Karpas-422 (cell line): ENCODE measurements at regions not wholly inside any gene's neighbourhood (a gene's known extent, or its start where the extent isn't known, plus 50 kb on each side); places are given as distances from the start of the nearest gene placed in this dataset.
"Not testable (repeated sequence)": the region's sequence is repeated elsewhere in the genome, so short reads cannot be mapped to it uniquely, and the experiment has no call there.

ENCODE experiments used
- DNase-seq: peaks from one replicate; pipeline ENCODE4 v3.0.0-alpha.2; 2015
- H2AFZ ChIP-seq: fragments of 200-600 bp; sonication (generic); 2 replicates; pipeline ENCODE4 v1.6.1; 2014; ENCODE audit warnings: antibody characterized with exemption, low read length, mixed read lengths
- H3K27ac ChIP-seq: fragments of 200-600 bp; sonication (generic); 2 replicates; pipeline ENCODE4 v1.5.1; 2014; ENCODE audit warnings: mild to moderate bottlenecking, low read length, moderate library complexity
- H3K27me3 ChIP-seq: fragments of 200-600 bp; sonication (generic); 2 replicates; pipeline ENCODE4 v1.6.1; 2014; ENCODE audit warnings: low read length, mixed read lengths
- H3K36me3 ChIP-seq: fragments of 200-600 bp; sonication (generic); 2 replicates; pipeline ENCODE4 v1.6.1; 2014; ENCODE audit warnings: low read length, mixed read lengths; ENCODE audit not compliant: insufficient read depth
- H3K4me1 ChIP-seq: fragments of 200-600 bp; sonication (generic); 2 replicates; pipeline ENCODE4 v1.6.1; 2014; ENCODE audit warnings: mild to moderate bottlenecking, low read length, mixed read lengths
- H3K4me2 ChIP-seq: fragments of 200-600 bp; sonication (generic); 2 replicates; pipeline ENCODE4 v1.6.1; 2014; ENCODE audit warnings: low read length, low read depth, mild to moderate bottlenecking; ENCODE audit not compliant: poor library complexity, severe bottlenecking
- H3K4me3 ChIP-seq: fragments of 200-600 bp; sonication (generic); 2 replicates; pipeline ENCODE4 v1.5.1; 2014; ENCODE audit warnings: mild to moderate bottlenecking, antibody characterized with exemption, low read length, mixed read lengths
- H3K79me2 ChIP-seq: fragments of 200-600 bp; sonication (generic); 2 replicates; pipeline ENCODE4 v1.6.1; 2014; ENCODE audit warnings: mild to moderate bottlenecking, low read length, mixed read lengths
- H3K9ac ChIP-seq: fragments of 200-600 bp; sonication (generic); 2 replicates; pipeline ENCODE4 v1.6.0; 2014; ENCODE audit warnings: low read length
- H3K9me2 ChIP-seq: fragments of 200-600 bp; sonication (generic), shearing (Covaris generic); replicated peaks from 2 replicates; pipeline ENCODE4 v1.6.0; 2014; ENCODE audit warnings: mild to moderate bottlenecking, low read length, moderate library complexity; ENCODE audit not compliant: insufficient read depth
- H3K9me3 ChIP-seq: fragments of 300-700, 200-600 bp; sonication (generic); 2 replicates; pipeline ENCODE4 v1.6.1; 2014; ENCODE audit warnings: low read length, mixed read lengths
- H4K20me1 ChIP-seq: fragments of 200-600 bp; sonication (generic); 2 replicates; pipeline ENCODE4 v1.6.1; 2014; ENCODE audit warnings: mild to moderate bottlenecking, antibody characterized with exemption, low read length, low read depth; ENCODE audit not compliant: insufficient read depth

DNA sequence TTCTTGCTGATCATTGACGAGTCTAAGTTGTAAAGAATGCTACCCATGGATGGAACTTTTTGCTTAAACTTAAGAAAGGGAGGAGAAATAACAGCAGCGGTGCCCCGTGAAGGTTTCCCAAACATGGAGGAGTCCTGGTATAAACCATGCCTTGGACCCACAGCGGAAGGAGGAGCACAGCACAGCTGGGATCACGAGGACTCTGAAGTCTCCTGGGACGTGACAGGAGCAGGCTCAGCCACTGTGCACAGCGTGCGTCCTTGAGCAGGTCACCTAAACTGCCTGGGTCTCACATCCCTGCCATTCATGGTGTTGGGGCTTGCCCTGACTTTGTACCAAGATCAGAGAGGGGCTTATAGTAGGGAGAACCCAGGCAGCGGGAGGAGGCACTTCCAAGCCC lies 56.1 kb upstream of the UNC93A start:
- Histone ChIP-seq H3K4me2 (no peak overlapping the region), H3K79me2 (no peaks in the 10 kb centered on the region), H3K9ac (no peak overlapping the region), H4K20me1 (no peaks in the 10 kb centered on the region), H3K9me3 (no peaks in the 10 kb centered on the region), H3K4me1 (no peaks in the 10 kb centered on the region), H3K27me3 (no peaks in the 10 kb centered on the region), H3K27ac (no peak overlapping the region), H3K36me3 (no peaks in the 10 kb centered on the region), H2AFZ (no peak overlapping the region), H3K9me2 (no peaks in the 10 kb centered on the region), H3K4me3 (no peak overlapping the region)
- no peak for DNase-seq

DNA sequence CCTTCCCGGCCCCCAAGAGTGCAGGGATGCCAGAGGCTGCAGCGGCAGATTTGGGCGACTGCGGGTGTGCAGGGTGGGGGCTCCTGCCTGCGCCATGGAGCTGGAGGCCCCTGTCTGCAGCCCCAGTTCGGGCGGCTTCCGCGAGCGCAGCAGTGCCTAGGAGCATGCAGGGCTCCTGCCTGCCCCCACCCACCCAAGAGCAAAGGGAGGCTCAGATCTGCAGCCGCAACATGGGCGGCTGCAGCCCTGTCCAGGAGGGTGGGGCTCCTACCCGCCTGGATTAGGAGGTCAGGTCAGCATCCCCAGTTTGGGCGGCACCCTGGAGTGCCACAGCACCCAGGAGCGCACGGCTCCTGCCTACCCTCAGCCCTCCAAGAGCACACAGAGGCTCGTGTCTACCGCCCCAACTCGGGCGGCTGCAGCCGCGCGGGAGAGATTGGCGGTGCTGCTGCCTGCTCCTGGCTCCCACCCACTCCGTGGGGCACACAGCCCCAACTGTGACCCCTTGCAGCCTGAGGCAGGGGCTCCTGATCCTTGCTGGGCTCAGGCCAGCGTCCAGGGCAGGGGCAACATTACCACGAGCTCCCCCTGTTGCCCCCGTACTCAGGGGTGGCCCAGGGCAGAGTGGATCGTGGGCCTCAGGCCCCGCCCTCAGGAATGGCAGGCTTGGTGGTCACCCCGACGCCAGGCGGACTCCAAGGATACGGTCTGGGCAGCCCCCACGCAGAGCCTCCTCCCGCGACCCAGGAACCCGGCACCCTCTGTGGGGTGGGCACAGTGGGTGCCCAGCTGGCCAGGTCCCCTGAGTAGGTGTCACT lies 55.5 kb upstream of the UNC93A start:
- H3K9me2 ChIP-seq = no peaks in the 10 kb centered on the region
- no peaks in the 10 kb centered on the region for H3K79me2 ChIP-seq
- no peaks in the 10 kb centered on the region for H3K27me3 ChIP-seq
- H3K9ac ChIP-seq = no peak overlapping the region
- no peaks in the 10 kb centered on the region for H3K9me3 ChIP-seq
- H3K4me1 ChIP-seq = no peaks in the 10 kb centered on the region
- no peaks in the 10 kb centered on the region for H4K20me1 ChIP-seq
- H2AFZ ChIP-seq = no peak overlapping the region
- no peak for DNase-seq
- H3K27ac ChIP-seq = no peak overlapping the region
- no peak overlapping the region for H3K4me2 ChIP-seq
- H3K36me3 ChIP-seq = no peaks in the 10 kb centered on the region
- no peak overlapping the region for H3K4me3 ChIP-seq

DNA sequence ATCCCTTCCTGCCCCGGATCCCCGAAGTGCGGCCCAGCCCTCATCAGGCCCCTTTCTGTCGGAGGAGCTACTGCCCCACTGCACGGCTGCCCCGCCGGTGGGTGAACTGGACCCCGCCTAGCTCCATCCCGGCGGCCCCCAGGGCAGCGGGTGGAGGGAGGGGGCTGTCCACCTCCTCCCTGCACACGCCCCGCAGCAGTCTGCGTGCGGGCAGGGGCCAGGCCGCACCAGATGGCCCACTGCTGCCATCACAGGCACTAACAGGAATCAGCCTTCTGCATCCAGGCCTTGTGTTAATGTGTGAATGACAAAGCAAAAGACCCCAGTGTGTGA lies 54.9 kb upstream of the UNC93A start:
- no peaks in the 10 kb centered on the region for H3K79me2 ChIP-seq
- H3K9ac ChIP-seq = no peak overlapping the region
- no peak overlapping the region for H3K27ac ChIP-seq
- no peak for DNase-seq
- no peaks in the 10 kb centered on the region for H3K27me3 ChIP-seq
- no peak overlapping the region for H3K4me2 ChIP-seq
- no peaks in the 10 kb centered on the region for H3K9me2 ChIP-seq
- H3K4me1 ChIP-seq = no peaks in the 10 kb centered on the region
- H3K4me3 ChIP-seq = no peak overlapping the region
- H2AFZ ChIP-seq = no peak overlapping the region
- no peaks in the 10 kb centered on the region for H3K36me3 ChIP-seq
- H4K20me1 ChIP-seq = no peaks in the 10 kb centered on the region
- H3K9me3 ChIP-seq = no peaks in the 10 kb centered on the region

DNA sequence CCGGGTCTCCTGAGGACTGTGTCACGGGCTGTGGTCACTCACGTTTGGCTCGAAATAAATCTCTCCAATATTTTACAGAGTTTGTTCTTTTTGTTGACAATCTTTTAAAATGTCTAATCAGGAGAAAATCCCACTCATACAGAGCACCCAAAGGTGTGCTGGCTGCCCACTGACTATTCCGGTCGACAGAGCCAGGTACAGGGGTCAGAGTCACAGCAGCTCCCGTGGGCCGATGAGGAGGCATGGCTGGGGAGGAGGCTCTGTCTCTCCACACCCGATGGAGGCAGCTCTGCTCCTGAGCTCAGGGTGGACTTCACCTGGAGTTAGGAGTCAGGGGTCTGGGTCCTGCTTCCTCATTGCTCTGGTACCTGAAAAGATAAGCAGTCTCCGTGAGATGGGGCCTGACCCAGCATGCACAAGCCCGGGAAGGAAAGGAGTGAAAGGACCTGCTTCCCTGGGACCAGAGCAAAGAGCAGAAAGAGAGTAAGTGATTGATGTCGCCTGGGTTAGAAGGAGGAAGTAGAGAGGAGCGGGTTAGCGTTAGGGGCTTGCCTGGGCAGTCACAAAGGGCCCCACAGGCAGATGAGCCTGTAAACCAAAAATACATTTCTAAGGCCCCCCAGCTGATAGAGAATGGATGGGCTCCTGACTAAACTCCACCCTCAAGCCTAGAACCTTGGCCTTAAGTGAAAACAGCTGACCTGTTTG lies 53.5 kb upstream of the UNC93A start:
- Histone ChIP-seq H3K9ac (no peak overlapping the region), H3K4me3 (no peak overlapping the region), H4K20me1 (no peaks in the 10 kb centered on the region), H3K27me3 (no peaks in the 10 kb centered on the region), H3K36me3 (no peaks in the 10 kb centered on the region), H3K79me2 (no peaks in the 10 kb centered on the region), H3K4me1 (no peaks in the 10 kb centered on the region), H3K9me2 (no peaks in the 10 kb centered on the region), H2AFZ (no peak overlapping the region), H3K9me3 (no peaks in the 10 kb centered on the region), H3K27ac (no peak overlapping the region), H3K4me2 (no peak overlapping the region)
- DNase-seq = no peak

DNA sequence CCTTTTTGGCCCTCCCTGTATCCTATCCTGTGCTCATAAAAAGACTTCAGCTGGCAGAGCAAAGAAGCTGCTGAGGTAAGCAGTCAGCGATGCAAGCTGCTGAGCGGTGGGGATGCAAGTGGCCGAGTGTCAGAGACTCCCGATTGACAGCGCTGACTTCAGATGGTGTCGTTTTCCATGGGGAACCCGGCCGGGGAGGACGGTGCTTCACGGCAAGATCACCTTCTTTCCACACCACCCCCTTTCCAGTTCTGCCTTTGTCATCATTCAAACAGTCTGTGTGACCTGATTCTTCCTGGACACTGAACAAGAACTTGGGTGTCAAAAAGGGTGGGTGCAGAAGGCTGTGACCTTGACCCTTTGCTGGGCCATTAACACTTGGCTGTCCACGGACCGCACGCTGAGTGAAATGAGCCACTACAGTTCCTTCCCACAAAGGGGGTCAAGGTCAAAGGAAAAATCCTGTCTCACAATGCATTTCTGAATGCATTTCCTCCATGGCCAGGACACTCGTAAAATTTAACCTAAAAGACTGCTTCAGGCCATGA lies 52.9 kb upstream of the UNC93A start:
- DNase-seq = no peak
- Histone ChIP-seq H3K9ac (no peak overlapping the region), H3K79me2 (no peaks in the 10 kb centered on the region), H3K4me3 (no peak overlapping the region), H3K4me2 (no peak overlapping the region), H2AFZ (no peak overlapping the region), H3K36me3 (no peaks in the 10 kb centered on the region), H3K27ac (no peak overlapping the region), H3K9me2 (no peaks in the 10 kb centered on the region), H4K20me1 (no peaks in the 10 kb centered on the region), H3K27me3 (no peaks in the 10 kb centered on the region), H3K9me3 (no peaks in the 10 kb centered on the region), H3K4me1 (no peaks in the 10 kb centered on the region)

DNA sequence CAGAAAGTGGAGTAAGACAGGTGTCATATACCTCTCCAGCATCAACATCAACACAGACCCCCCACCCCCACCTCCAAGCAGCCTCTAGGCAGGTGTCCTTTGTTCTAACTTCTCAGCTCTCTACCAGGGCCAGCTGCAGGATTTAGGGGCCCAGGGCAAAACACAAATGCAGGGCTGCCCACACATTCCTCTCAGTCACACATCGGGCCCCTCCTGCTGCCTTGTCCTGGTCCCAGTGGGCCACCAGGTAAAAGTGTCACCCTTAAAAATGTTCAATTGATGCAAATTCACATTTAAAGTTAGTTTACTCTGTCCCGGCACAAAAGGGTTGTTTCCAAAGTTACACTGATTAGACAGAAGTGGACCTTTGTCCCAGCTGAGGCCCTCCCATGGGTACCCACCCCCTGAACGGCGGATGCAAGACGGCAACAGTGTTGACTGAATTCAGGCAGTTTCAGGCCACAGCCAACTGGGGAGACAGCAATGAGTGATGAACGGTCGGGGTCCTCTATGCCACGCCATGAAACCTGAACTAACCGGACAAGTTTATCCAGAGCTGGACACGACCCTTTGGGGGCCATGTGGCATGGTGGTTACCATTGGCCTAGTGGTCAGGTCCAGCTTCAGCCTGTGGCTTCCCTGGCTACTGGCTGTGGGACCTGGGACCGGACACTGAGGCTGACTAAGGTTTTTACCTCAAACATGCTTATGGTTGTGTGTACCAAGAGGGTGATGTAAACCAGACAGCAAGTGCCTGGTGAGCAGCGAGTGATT lies 52.2 kb upstream of the UNC93A start:
- no peak overlapping the region for H3K4me2 ChIP-seq
- no peaks in the 10 kb centered on the region for H3K9me2 ChIP-seq
- H3K27me3 ChIP-seq = no peaks in the 10 kb centered on the region
- no peaks in the 10 kb centered on the region for H3K36me3 ChIP-seq
- no peak for DNase-seq
- H3K4me3 ChIP-seq = no peak overlapping the region
- no peaks in the 10 kb centered on the region for H3K79me2 ChIP-seq
- H3K4me1 ChIP-seq = no peaks in the 10 kb centered on the region
- no peak overlapping the region for H3K9ac ChIP-seq
- no peaks in the 10 kb centered on the region for H4K20me1 ChIP-seq
- no peak overlapping the region for H2AFZ ChIP-seq
- H3K9me3 ChIP-seq = no peaks in the 10 kb centered on the region
- H3K27ac ChIP-seq = no peak overlapping the region

DNA sequence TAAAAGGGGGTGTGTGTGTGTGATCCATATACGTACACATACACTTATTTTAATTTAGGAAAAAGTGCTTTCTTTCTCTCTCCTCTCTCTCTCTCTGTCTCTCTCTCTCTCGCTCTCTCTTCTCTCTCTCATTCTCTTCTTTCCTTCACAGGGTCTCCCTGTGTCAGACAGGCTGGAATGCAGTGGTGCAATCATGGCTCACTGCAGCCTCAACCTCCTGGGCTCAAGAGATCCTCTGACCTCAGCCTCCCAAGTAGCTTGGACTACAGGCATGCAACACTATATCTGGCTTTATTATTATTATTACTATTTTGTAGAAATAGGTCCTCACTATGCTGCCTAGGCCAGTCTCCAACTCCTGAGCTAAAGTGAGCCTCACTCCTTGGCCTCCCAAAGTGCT lies 51.6 kb upstream of the UNC93A start:
- not testable (repeated sequence) for H3K9me2 ChIP-seq, H3K36me3 ChIP-seq, H3K27ac ChIP-seq, H3K4me1 ChIP-seq, H2AFZ ChIP-seq, H3K4me3 ChIP-seq, H4K20me1 ChIP-seq, H3K79me2 ChIP-seq, H3K9ac ChIP-seq, H3K27me3 ChIP-seq, H3K9me3 ChIP-seq, DNase-seq, H3K4me2 ChIP-seq

DNA sequence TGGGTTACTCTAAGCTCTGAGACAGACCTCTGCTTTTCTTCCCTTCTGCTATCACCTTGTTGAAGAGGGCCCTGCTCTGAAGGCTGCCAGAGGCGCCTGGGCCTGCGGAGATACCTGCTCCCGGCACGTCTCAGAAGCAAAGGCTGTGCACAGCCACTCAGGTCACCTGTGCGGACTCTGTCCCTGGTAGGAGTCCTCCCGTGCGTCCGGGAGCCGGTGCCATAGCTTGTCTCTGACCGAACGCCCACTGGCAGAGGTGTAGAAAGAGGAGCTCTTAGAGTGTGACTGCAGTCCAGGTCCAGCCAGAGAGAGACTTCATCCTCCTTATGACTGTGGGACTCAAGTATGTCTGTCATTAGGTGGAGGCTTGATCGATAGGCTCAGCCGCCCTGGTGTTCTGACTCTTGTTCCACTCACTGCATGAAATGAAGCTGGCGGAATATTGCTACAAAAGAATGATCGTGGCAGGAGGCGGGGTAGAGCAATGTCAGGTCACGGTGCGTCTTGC lies 51.0 kb upstream of the UNC93A start:
- H3K79me2 ChIP-seq = no peaks in the 10 kb centered on the region
- H4K20me1 ChIP-seq = no peaks in the 10 kb centered on the region
- no peak overlapping the region for H3K4me2 ChIP-seq
- no peak overlapping the region for H3K27ac ChIP-seq
- no peaks in the 10 kb centered on the region for H3K36me3 ChIP-seq
- no peak overlapping the region for H2AFZ ChIP-seq
- H3K4me1 ChIP-seq = no peaks in the 10 kb centered on the region
- H3K9me3 ChIP-seq = no peaks in the 10 kb centered on the region
- no peak overlapping the region for H3K4me3 ChIP-seq
- no peaks in the 10 kb centered on the region for H3K9me2 ChIP-seq
- no peak for DNase-seq
- H3K9ac ChIP-seq = no peak overlapping the region
- no peaks in the 10 kb centered on the region for H3K27me3 ChIP-seq
